ENCODE measurements at regions not wholly inside any gene's neighbourhood (a gene's known extent, or its start where the extent isn't known, plus 50 kb on each side); places are given as distances from the start of the nearest gene placed in this dataset.

GRCh38 chr2:120829633-120830025, 94.0 kb downstream of the GLI2 start:
- DNase-seq, result no peak

GRCh38 chr2:120830096-120830830, 94.6 kb downstream of the GLI2 start:
- no peak for DNase-seq

- DNase-seq, result no peak
These were observed 95.4 kb downstream of the GLI2 start for GRCh38 chr2:120831086-120831485.

GRCh38 chr2:120831891-120832290, 96.2 kb downstream of the GLI2 start:
- DNase-seq, result no peak

GRCh38 chr2:120832296-120833070, 96.8 kb downstream of the GLI2 start:
- no peak for DNase-seq

GRCh38 chr2:120833127-120833675, 97.5 kb downstream of the GLI2 start:
- DNase-seq, result no peak

GRCh38 chr2:120834206-120834605, 98.5 kb downstream of the GLI2 start:
- no peak for DNase-seq

GRCh38 chr2:120836281-120836680, 100.6 kb downstream of the GLI2 start:
- DNase-seq, result no peak

- DNase-seq, result no peak
These were observed 105.3 kb downstream of the GLI2 start for GRCh38 chr2:120840795-120841487.

GRCh38 chr2:120842456-120843439, 107.1 kb downstream of the GLI2 start:
- DNase-seq, result no peak

GRCh38 chr2:120844070-120844738, 108.5 kb downstream of the GLI2 start:
- no peak for DNase-seq

GRCh38 chr2:120845277-120845676, 109.6 kb downstream of the GLI2 start:
- no peak for DNase-seq

- DNase-seq, result no peak
These were observed 110.9 kb downstream of the GLI2 start for GRCh38 chr2:120846406-120847095.

GRCh38 chr2:120847700-120848321, 112.1 kb downstream of the GLI2 start:
- no peak for DNase-seq

- DNase-seq, result no peak
These were observed 113.6 kb downstream of the GLI2 start for GRCh38 chr2:120849278-120849677.

- DNase-seq, result no peak
These were observed 114.9 kb downstream of the GLI2 start for GRCh38 chr2:120850551-120850950.

- no peak for DNase-seq
These were observed 115.6 kb downstream of the GLI2 start for GRCh38 chr2:120851116-120851773.

GRCh38 chr2:120852200-120852815, 116.6 kb downstream of the GLI2 start:
- no peak for DNase-seq

- no peak for DNase-seq
These were observed 117.8 kb downstream of the GLI2 start for GRCh38 chr2:120853306-120854013.

Data from activated CD4-positive, alpha-beta T cell treated with anti-CD3 and anti-CD28 coated beads, Interleukin-2, amount 50 U/mL, for 48 hours (primary cell).